Mammary epithelial cell (primary cell): ENCODE measurements at regions not wholly inside any gene's neighbourhood (a gene's known extent, or its start where the extent isn't known, plus 50 kb on each side); places are given as distances from the start of the nearest gene placed in this dataset.

ENCODE experiments used
- EZH2 ChIP-seq: IDR thresholded peaks from 2 replicates; pipeline ENCODE4 v1.6.1; 2012; ENCODE audit warnings: low read length, inconsistent platforms, borderline replicate concordance
- TF ChIP-seq, protein P1 (sequence below), 2 donors: IDR thresholded peaks in 1 of 2; conservative IDR thresholded peaks in 1 of 2; 2 replicates each; pipeline ENCODE4 v1.5.1; 2011 to 2012; ENCODE audit warnings: inconsistent platforms in 2 of 2, low read length in 2 of 2, mild to moderate bottlenecking in 2 of 2, control low read depth in 1 of 2, low read depth in 1 of 2; ENCODE audit not compliant: insufficient read depth in 1 of 2; ENCODE audit errors: extremely low read depth in 1 of 2

DNA sequence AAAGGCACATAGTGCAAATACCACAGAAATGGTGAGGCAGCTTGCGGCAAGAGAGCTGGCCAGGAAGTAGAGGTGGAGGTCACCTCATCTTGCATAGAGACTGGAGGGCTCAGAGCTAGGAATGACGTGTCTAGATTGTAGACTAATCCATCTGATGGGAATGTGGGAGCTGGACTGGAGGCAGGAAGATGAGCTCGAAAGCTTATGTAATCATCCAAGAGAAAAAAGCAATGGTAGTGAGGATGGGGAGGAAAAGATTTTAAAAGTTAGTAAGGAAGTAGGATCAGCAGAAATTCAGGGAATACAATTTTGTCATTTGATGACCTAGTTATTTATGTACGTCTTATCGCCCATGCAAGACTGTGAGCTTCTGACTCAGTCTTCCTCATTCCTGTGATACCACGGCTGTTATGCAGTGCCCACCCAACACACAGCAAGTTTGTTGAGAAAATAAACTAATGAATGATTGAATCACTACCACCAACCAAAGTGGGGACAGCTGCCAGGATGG, 123.9 kb downstream of the RRAGC start:
- TF ChIP-seq, protein P1, sequence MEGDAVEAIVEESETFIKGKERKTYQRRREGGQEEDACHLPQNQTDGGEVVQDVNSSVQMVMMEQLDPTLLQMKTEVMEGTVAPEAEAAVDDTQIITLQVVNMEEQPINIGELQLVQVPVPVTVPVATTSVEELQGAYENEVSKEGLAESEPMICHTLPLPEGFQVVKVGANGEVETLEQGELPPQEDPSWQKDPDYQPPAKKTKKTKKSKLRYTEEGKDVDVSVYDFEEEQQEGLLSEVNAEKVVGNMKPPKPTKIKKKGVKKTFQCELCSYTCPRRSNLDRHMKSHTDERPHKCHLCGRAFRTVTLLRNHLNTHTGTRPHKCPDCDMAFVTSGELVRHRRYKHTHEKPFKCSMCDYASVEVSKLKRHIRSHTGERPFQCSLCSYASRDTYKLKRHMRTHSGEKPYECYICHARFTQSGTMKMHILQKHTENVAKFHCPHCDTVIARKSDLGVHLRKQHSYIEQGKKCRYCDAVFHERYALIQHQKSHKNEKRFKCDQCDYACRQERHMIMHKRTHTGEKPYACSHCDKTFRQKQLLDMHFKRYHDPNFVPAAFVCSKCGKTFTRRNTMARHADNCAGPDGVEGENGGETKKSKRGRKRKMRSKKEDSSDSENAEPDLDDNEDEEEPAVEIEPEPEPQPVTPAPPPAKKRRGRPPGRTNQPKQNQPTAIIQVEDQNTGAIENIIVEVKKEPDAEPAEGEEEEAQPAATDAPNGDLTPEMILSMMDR (conservative IDR thresholded peaks at IDR 0.05 in 1 of 2, IDR thresholded peaks at IDR 0.05 in 1 of 2; ENCODE audit: extremely low read depth in 1 of 2, insufficient read depth in 1 of 2, low read depth in 1 of 2, low read length in 2 of 2), result no peak
- no peak for TF ChIP-seq EZH2
